Lower leg skin (tissue), 3 donors: ENCODE measurements at regions not wholly inside any gene's neighbourhood (a gene's known extent, or its start where the extent isn't known, plus 50 kb on each side); places are given as distances from the start of the nearest gene placed in this dataset.

Experiments
- CTCF ChIP-seq, 3 donors: fragments of 450-650 bp; IDR thresholded peaks; one replicate each; pipeline ENCODE4 v1.5.1; 2016; ENCODE audit warnings: antibody characterized with exemption in 3 of 3, mild to moderate bottlenecking in 3 of 3, moderate library complexity in 2 of 3
- POLR2A ChIP-seq, 2 donors: fragments of 450-650 bp; IDR thresholded peaks; one replicate each; pipeline ENCODE4 v1.6.1; 2016 to 2017; ENCODE audit warnings: antibody characterized with exemption in 2 of 2, mild to moderate bottlenecking in 1 of 2, moderate library complexity in 1 of 2

GRCh38 chr1:201736707-201737320 lies 92.1 kb upstream of the IPO9 start:
- TF ChIP-seq CTCF (IDR thresholded peaks at IDR 0.05) (no peak), POLR2A (IDR thresholded peaks at IDR 0.05) (no peak)
